Activated B cell treated with CpG ODN at 0.5 μM for 24 hours (primary cell): ENCODE measurements at regions not wholly inside any gene's neighbourhood (a gene's known extent, or its start where the extent isn't known, plus 50 kb on each side); places are given as distances from the start of the nearest gene placed in this dataset.

Source experiments
- ATAC-seq: fragments of 200-7000 bp; cut with Tn5 transposase; one replicate; pipeline ENCODE4 v1.10.0; 2021; ENCODE audit warnings: low read depth, mild to moderate bottlenecking, moderate library complexity
- CTCF ChIA-PET: fragments of 350-600 bp; sonication (Branson Sonifier 250); formaldehyde crosslinking; loops from one replicate; lab custom pipeline; 2021; ENCODE audit warnings: antibody characterized with exemption; lab: Charles Lee
- POLR2A ChIA-PET: fragments of 350-600 bp; sonication (Branson Sonifier 250); formaldehyde crosslinking; loops from one replicate; lab custom pipeline; 2021; ENCODE audit warnings: antibody characterized with exemption; lab: Charles Lee
- DNase-seq: peaks from one replicate; pipeline ENCODE4 v3.0.0; 2022
- H3K27ac Mint-ChIP-seq: one replicate; pipeline ENCODE4 v1.8.0; 2020; ENCODE audit warnings: mixed read lengths
- H3K27me3 Mint-ChIP-seq: one replicate; pipeline ENCODE4 v1.8.0; 2021; ENCODE audit warnings: mixed read lengths
- H3K36me3 Mint-ChIP-seq: one replicate; pipeline ENCODE4 v1.8.0; 2021; ENCODE audit warnings: low read depth, mixed read lengths
- H3K4me1 Mint-ChIP-seq: one replicate; pipeline ENCODE4 v1.8.0; 2021; ENCODE audit warnings: mixed read lengths
- H3K4me3 Mint-ChIP-seq: one replicate; pipeline ENCODE4 v1.8.0; 2020; ENCODE audit warnings: mild to moderate bottlenecking, mixed read lengths
- H3K9me3 Mint-ChIP-seq: one replicate; pipeline ENCODE4 v1.8.0; 2020; ENCODE audit warnings: mixed read lengths
- intact Hi-C: fragments of 100-400 bp; cut with micrococcal nuclease; formaldehyde crosslinking; loops from one replicate; pipeline ENCODE4 v1.15.1; 2024
- TF ChIP-seq, protein P1 (sequence below): fragments of 200-600 bp; IDR thresholded peaks from one replicate; pipeline ENCODE4 v1.8.0; 2022; ENCODE audit warnings: antibody characterized with exemption, mild to moderate bottlenecking

DNA sequence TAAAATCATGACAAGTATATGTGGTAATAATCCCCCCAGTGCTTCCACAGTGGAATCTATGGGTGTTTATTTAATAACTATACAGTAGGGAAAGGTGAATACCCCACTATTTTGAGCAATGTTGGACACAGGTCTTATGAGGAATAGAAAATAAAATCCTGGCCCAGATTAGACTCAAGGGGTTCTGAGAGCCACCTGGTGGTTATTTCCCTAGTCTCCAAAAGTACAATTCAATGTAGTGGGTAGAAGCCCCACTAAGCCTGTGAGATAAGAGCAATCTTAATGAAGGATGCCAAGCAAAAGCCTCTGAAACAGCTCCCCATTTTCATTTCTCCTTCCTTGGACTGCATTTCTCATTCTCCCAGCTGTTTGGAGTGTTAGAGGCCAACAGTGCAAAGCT, 328.2 kb upstream of the NR3C2 start:
- H3K4me3 Mint-ChIP-seq: no peak overlapping the region
- intact Hi-C loops: loop anchor here (2.0 to 5.0 kb wide), 2 partner anchors 714 to 788 kb away; no protein-coding TSS in a partner anchor
- H3K27ac Mint-ChIP-seq: no peak overlapping the region
- H3K4me1 Mint-ChIP-seq: no peaks in the 10 kb centered on the region
- POLR2A ChIA-PET: no interaction called here
- CTCF ChIA-PET: no interaction called here
- no peaks in the 10 kb centered on the region for H3K9me3 Mint-ChIP-seq
- DNase-seq (no peak), ATAC-seq (no peak)
- H3K27me3 Mint-ChIP-seq: no peaks in the 10 kb centered on the region
- TF ChIP-seq, protein P1, sequence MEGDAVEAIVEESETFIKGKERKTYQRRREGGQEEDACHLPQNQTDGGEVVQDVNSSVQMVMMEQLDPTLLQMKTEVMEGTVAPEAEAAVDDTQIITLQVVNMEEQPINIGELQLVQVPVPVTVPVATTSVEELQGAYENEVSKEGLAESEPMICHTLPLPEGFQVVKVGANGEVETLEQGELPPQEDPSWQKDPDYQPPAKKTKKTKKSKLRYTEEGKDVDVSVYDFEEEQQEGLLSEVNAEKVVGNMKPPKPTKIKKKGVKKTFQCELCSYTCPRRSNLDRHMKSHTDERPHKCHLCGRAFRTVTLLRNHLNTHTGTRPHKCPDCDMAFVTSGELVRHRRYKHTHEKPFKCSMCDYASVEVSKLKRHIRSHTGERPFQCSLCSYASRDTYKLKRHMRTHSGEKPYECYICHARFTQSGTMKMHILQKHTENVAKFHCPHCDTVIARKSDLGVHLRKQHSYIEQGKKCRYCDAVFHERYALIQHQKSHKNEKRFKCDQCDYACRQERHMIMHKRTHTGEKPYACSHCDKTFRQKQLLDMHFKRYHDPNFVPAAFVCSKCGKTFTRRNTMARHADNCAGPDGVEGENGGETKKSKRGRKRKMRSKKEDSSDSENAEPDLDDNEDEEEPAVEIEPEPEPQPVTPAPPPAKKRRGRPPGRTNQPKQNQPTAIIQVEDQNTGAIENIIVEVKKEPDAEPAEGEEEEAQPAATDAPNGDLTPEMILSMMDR: no peak
- no peaks in the 10 kb centered on the region for H3K36me3 Mint-ChIP-seq

DNA sequence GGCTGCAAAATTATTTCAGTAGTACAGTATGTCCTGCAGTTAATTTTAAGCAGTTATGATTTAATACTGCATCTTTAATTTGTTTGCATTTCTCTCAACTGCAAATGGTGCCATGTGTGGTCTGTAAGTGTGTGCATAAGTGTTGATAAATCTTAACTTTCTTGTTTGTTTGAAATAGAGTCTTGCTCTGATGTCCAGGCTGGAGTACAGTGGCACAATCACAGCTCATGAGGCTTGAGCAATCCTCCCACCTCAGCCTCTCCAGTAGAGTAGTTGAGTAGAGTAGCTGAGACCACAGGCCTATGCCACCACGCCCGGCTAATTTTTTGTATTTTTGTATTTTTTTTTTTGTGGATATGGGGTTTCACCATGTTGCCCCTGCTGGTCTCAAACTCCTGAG, 322.5 kb upstream of the NR3C2 start:
- Mint-ChIP-seq H3K27me3 (no peaks in the 10 kb centered on the region), H3K36me3 (no peaks in the 10 kb centered on the region), H3K9me3 (peaks cover 10% of the 10 kb centered on the region), H3K27ac (no peak overlapping the region), H3K4me3 (no peak overlapping the region), H3K4me1 (no peaks in the 10 kb centered on the region)
- intact Hi-C loops: no loop called here
- CTCF ChIA-PET: no interaction called here
- POLR2A ChIA-PET: no interaction called here
- no peak for ATAC-seq
- TF ChIP-seq, protein P1: no peak
- DNase-seq: no peak

DNA sequence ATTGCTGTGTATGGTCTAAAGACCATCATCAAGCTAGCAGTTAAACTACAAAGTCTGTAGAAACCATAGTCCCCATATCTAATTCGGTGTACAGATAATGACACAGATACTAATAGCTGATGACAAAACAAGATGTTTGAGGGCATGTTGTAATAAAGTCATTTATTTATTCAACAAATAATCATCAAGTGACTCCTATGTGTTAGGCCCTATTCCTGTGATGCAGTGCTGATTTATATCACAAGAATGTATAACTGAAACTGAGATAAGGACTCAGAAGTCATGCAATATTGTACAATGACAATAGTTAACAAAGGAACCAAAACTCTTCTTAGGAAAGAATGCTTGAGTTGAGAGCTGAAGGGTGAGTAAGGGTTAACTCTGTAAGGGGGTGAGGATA, 315.0 kb upstream of the NR3C2 start:
- ChIA-PET POLR2A (no interaction called here), CTCF (no interaction called here)
- Mint-ChIP-seq H3K36me3 (no peaks in the 10 kb centered on the region), H3K4me3 (no peak overlapping the region), H3K9me3 (peaks cover 14% of the 10 kb centered on the region), H3K27me3 (no peaks in the 10 kb centered on the region), H3K4me1 (no peaks in the 10 kb centered on the region), H3K27ac (no peak overlapping the region)
- DNase-seq (no peak), ATAC-seq (no peak)
- TF ChIP-seq, protein P1: no peak
- intact Hi-C loops: no loop called here

DNA sequence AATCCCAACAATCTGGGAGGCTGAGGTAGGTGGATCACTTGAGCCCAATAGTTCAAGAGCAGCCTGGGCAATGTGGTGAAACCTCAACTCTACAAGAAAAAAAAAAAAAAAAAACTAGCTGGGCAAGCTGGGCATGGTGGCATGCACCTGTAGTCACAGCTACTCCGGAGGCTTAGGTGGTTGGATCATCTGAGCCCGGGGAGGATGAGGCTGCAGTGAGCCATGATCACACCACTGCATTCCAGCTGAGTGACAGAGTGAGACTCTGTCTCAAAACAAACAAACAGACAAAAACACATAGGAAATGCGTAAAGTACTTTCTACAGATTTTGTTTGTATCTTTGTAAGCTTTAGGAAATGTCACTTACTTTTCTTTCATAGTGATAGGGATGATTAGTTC, 307.2 kb upstream of the NR3C2 start:
- POLR2A ChIA-PET: no interaction called here
- ATAC-seq (no peak), DNase-seq (no peak)
- TF ChIP-seq, protein P1: no peak
- no peaks in the 10 kb centered on the region for H3K27me3 Mint-ChIP-seq
- no peaks in the 10 kb centered on the region for H3K9me3 Mint-ChIP-seq
- CTCF ChIA-PET: no interaction called here
- no peaks in the 10 kb centered on the region for H3K36me3 Mint-ChIP-seq
- intact Hi-C loops: no loop called here
- no peaks in the 10 kb centered on the region for H3K4me1 Mint-ChIP-seq
- no peak overlapping the region for H3K27ac Mint-ChIP-seq
- H3K4me3 Mint-ChIP-seq: no peak overlapping the region

DNA sequence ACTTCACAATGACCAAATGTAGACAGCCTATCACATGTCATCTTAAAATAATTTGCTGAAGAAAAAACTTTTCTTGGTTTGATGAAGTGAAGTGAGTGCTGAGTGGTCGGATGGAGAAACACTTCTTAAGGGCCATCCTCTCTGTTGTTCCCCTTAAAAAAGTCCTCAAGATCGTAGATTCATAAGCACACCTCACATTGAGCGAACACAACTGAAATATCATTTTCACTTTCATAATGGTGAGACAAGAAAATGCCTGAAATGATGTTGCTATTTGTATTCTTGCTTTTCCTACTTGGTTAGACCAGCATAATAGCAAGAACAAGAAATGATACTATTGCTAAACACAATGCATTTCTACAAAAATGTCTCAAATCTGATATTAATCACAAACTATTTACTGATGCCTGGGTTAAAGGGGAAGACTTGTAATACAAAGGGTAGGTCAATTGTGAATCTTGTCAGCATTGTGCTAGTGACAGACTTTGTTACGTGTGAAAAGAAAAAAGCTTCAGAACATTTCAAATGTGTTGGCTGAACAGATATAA, 305.6 kb upstream of the NR3C2 start:
- intact Hi-C loops: no loop called here
- H3K4me1 Mint-ChIP-seq: no peaks in the 10 kb centered on the region
- DNase-seq: no peak
- H3K27me3 Mint-ChIP-seq: no peaks in the 10 kb centered on the region
- no peak for ATAC-seq
- POLR2A ChIA-PET: no interaction called here
- CTCF ChIA-PET: no interaction called here
- TF ChIP-seq, protein P1: no peak
- no peak overlapping the region for H3K27ac Mint-ChIP-seq
- H3K4me3 Mint-ChIP-seq: no peak overlapping the region
- no peaks in the 10 kb centered on the region for H3K36me3 Mint-ChIP-seq
- no peaks in the 10 kb centered on the region for H3K9me3 Mint-ChIP-seq
